Pons (tissue), 1 donor: ENCODE measurements at regions not wholly inside any gene's neighbourhood (a gene's known extent, or its start where the extent isn't known, plus 50 kb on each side); places are given as distances from the start of the nearest gene placed in this dataset.

Source experiments
- DNase-seq: peaks from one replicate; pipeline ENCODE4 v3.0.0-alpha.2; 2016; ENCODE audit warnings: low spot score

DNA sequence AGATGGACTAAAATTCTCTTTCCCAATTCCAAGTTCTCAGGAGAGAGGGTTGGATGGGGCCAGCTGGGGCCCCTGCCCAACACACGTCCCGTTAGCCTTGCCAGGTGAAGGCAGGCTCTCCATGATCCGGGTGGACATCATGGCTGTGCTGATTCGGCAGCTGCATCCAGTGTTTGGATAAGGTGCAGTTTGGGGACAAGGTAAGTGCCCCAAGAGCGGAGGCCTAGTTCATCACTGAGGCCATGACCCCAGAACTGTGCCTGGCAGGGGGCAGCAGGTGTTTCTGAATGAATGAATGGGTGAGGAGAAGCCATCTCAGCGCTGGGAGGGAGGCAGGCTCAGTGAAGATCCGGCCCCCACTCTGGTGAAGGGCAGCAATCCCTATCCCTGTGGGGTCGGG is 520.4 kb downstream of the TBC1D22A start:
- DNase-seq: no peak

DNA sequence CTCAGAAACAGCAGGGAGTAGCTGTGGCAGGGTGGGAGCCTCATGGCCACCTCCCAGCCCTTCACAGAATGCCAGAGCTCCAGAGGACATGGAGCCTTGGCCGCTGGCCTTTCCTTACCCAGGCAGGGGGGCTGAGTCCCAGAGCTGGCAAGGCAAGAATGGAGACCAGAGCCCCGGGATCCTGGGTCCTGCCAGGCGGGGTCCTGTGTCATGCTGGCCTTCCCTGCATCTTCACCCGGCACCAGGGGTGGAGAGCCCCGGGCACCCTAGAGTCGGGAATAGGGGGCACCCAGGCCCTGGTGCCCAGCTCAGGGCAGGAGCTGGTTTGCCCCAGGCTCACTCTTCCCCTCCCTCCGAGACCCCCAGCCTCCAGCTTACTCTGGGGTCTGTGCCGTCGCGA is 519.9 kb downstream of the TBC1D22A start:
- no peak for DNase-seq

DNA sequence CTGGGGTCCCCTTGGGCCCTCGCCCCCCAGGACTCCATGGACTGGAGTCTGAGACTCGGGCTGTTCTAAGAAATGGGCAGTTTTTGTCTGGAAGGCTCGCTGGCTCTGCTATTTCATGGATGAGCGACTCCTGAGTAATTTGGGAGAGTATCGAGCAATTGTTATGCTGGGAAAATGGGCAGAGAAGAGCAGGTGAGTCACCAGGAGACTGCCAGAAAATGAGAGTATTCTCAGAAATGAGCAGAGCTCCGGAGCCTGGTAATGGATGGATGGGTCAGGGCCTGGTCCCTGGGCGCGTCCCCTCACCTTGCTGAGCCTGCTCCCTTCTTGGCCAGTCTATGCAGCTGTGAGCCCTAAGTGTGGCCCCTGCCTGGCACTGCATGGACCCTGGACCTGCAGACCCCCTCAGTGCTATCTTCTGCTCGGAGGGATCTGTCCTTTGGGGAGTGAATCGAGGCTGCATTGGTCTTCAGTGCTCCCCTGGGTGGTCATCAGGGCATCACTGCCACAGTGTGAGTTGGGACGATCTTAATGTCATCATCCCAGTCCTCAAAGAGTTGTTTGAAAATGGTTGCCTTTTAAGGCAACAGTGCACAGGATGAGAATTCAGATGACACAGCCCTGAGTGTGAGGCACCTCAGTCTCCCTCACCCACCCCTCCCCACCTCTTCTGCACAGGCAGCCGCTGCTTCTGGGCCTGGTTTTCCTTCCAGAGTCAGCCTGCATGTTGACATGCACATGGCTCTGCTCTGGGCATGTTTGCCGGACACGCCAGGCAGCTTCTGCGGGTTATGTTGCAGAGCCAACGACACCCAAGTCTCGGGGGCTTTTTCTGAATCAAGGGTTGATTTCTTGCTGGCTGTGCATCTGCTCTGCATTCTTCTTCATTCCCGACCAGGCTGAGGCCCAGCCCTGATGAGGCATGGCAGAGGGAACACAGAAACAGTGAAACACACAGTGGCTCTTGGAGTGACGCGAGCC is 519.0 kb downstream of the TBC1D22A start:
- DNase-seq: no peak

DNA sequence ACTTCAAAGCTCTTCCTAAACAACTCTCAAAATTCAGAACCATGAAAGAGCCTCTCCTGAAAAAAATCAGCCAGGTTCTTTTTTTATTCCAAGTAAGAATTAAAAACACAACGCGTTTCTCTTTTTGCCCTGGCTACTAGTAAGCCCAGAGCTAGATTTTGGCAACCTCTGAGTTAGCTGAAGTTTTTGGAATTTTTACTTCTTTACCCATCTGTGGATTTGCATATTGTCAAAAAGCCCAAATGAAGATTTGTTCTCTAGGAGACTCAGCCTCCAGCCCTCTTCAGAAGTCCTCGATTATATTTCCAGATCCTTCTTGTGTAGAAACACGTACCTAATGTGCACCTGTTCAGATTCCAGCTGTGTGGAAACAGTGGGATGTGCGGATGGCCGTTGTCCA is 517.9 kb downstream of the TBC1D22A start:
- DNase-seq: no peak

DNA sequence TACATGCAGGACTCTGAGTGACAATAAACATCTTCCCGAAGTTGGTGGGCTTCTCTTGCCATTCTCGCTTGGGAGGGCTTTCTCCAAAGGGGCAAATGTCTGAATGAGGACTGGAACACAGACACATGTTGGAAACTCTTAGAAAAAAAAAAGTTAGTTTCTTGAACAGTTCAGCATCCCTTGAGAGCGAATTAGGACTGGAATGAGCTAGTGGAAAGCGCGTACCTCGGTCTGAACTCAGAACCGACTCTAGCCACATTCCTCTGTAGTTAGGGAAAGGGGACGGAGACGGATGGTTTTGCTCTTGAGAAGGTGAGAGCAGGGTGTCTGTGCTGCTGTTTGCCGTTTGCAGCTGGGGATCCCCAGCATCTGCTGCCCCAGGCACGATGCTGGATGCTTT is 517.3 kb downstream of the TBC1D22A start:
- no peak for DNase-seq

DNA sequence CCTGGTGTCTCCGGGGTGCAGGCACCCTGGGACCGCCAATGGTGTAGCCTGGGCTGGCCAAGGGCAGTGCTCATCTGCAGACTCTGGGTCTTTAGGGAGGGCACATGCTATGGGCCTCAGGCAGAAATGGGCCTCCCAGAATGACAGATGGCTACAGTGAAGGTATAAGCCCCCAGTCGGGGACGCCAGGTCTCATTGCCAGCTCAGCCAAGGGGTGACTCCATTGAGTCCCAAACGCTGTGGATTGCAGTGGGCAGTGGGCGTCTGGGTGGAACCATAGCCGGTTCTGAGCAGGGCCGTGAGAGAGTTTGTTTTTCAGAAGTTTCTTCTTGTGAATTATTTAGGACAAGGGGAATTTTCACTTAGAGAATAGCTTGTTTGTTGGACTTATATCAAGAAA is 516.9 kb downstream of the TBC1D22A start:
- DNase-seq: no peak

DNA sequence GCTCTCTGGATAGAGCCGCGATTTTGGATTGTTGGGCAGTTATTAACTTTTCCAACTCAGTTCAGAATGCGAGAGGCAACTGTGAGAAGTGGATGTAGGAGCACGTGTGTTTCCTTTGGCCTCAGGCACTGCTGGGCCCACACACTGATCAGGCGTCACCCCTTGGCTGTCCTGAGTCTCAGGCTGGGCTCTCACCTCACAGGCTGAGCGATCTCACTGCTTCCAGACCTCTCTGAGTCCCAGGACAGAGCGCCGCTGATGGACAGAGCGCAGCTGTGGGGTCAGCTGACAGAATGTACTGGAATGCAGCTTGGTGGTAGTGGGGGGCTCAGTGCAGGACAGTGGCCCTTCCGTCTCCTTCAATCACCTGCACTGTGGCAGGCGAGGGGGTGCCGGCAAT is 516.2 kb downstream of the TBC1D22A start:
- DNase-seq: no peak

DNA sequence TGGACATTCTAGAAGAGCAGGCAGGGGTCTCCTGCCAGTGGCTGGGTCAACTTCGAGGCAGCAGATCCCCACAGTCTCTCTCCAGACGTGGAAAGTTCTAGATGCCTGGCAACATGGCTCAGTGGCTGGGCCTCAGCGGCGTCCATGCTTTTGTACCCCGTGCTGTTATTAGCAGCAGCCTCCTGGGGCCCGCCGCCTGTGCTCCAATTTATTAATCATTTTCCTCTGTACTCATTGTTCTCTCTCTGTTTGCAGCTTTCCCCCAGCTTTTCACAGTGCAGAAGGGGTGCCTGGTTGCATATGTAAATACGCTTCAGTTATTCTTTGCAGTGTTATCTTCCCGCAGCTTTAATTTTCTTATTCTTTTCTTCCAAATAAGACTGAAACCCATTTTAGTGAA is 515.1 kb downstream of the TBC1D22A start:
- DNase-seq: no peak

DNA sequence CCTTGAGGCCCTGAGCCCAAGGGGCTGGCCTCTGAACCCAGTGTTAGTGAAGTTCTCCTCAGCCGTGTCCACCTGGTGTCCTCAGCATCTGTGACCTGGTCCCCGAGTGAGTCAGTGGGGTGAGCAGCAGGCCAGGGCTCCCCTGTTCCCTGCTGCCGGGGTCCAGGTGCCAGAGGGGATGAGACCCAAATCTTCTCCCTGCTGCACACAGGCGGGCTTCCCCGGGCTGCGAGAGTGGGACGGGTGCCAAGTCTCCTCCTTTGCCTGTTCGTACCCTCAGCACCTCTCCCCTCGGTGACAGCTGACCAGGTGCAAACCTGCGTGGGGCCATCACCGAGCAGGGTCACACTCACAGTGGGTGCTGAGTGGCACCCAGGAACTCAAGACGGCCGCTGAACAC is 514.5 kb downstream of the TBC1D22A start:
- no peak for DNase-seq

DNA sequence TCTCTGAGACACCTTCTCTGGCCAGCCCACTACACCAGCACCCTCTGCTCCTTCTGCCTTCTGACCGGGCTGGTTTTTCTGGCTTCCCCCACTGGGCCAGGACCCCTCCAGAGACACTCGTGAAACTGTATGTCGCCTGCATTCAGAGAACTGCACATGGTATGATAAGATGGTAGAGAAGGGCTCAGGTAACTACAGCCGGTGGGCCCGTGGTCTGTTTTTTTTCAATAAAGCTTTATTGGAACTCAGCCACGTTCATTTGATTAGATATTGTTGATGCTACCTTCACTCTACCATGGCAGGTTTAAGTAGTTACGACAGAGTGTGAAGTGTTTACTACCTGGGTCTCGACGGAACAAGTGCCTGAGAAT is 514.0 kb downstream of the TBC1D22A start:
- DNase-seq: no peak

DNA sequence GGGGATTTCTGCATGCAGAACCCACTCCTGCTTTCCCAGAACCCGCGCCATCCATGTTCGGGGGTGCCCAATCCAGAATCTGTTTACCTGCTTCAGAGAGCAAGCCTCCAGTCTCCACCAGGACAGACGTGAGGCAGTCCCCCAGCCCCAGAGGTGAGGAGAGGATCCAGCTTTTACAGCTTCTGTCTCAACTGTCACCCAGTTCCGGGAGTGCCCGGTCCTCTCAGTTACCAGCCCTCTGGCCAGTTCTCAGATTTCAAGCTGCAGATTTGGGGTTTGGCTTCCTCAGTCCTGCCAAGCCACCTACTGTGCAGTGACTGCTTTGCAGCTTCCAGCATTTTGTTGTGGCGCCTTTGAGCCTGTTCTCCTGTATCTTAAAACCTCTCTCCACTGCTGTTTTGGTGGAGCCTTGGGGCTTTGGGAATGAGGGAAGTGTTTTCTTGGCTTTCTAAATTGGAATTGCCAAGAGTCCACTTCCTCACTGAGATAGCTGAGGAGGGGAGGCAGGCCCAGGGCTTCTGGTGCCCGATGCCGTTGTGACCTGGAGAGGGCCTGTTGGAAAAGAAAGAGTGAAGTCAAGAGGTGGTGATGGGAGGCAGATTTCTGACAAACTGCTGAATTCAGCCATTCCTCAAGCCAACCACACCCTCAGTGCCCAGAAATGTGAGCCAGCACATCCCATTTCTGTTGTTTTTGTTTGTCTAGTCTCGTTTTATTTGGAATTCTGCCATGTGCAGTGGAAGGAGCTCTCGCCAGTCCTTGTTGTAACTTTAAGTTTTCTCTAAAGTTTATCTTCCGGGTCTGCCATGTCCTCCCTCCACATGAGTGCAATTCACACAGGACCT is 513.4 kb downstream of the TBC1D22A start:
- no peak for DNase-seq

DNA sequence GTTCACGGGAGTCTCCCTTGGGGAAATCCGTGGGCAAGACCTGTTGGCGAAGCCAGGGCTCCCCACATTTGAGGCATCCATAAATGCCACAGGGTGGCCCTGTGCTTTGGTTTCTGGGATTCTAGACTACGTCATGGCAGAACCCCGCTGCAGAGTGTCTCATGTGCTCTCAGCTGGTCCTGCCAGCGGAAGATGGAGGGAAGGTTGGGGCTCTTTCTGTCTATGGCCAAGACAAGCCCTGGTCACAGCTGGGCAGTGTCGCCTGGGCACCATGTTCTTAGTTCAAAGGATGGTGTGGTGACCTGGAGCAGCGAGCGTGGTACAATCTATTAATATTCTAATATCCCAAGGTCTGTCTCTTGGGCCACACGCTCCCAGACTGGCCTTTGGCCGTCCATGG is 511.7 kb downstream of the TBC1D22A start:
- DNase-seq: no peak

DNA sequence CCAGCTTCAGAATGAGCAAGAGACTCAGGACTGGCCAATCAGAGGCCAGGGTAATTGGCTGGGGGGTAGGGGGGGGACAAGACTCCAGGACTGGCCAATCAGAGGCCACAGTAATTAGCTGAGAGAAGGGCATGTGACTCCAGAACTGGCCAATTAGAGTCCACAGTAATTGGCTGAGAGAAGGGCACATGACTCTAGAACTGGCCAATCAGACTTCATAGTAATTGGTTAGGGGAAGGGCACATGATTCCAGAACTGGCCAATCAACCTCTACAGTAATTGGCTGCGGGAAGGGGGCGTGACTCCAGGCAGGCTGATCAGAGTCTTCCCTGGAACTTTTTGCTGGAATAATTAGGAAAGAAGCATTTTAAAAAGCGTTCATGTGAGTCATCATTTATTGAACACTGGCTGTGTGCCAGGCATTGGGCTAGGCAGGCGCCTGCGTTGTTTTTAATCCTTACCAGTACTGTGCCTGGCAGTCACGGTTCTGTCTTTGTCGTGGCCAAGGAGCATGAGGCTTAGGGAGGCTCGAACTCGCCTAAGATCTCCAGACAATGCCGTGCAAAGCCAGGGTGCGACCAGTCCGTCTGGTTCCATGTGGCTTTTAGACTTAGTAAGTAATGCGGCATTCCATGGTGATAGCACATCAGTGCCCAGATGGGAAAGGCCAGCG is 508.1 kb downstream of the TBC1D22A start:
- DNase-seq: no peak

DNA sequence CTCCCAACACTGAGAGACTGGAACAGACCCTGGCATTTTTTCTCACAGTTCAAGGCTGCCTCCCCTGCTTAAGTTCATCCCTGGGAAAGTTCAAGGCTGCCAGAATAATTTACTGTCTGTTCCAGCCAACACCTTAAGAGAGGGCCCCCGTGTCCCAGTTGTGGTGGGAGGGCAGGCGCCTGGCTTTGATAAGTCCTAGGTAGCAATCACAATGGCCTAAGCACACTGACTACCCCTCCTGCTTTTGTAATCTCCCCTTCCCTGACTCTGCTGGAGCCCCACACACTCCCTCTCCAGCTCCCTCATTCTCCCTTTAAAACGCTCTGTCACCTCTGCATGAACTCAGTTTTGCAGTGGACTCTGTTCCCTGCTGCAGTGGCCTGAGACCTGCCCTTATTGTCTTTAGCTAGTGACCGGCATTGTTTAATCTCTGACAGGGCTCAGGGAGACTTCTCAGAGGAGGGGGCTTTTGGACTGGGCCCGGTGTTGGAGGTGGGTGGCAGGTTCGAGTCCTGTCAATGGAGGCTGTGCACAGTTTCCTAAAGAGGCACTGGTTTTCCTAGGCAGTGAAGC is 507.2 kb downstream of the TBC1D22A start:
- DNase-seq: no peak

DNA sequence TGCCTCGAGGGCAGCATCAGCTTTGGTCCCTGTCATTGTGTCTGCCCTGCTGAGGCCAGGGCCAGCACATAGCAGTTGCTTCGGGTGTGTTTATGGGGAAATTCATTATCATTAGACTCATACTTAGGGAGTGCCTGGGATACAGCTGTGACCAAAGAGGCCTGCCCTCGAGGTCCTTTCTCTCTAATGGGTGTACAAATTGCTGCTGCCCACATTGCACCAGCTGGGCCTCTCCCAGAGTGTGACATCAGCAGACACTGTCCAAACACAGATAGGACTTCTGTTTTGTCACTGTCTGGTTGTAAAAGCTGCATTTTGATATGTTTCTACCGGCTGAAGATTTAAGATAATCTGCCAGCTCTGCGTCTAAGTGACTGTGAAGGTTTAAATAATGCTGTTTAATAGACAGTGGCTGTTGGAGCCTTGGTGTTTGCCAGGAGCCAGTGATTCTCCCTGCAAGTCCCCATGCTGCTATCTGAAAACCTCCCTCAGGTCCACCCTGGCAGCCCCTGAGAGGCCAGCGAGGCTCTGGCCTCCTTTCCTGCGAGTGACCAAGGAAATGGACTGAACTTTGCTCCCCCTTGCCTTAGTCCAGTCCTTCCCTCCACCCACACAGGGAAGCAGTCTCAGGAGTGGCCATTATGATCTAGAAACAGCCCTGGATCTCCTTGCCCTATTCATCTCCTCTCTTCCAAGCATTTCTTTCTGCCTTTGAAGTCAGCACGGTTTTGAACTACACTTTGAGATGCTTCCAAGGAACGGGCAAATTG is 505.2 kb downstream of the TBC1D22A start:
- no peak for DNase-seq

DNA sequence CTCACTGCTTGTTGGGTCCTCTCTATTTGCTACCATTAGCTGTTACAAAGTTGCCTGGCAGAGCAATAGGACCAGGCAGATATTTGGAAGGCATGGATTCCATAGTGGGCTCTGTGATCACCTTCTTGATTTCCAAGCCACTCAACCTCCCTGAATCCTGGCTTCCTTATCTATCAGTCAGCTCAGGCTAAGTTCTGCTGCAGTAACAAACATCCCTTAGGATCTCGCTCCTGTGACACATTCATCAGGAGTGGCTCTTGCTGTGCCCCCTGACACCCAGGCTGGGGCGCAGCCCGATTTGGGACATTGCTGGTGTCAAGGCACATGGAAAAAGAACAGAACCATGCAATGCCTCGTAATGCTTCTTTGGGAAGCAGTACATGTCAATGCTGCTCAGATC is 503.9 kb downstream of the TBC1D22A start:
- no peak for DNase-seq

DNA sequence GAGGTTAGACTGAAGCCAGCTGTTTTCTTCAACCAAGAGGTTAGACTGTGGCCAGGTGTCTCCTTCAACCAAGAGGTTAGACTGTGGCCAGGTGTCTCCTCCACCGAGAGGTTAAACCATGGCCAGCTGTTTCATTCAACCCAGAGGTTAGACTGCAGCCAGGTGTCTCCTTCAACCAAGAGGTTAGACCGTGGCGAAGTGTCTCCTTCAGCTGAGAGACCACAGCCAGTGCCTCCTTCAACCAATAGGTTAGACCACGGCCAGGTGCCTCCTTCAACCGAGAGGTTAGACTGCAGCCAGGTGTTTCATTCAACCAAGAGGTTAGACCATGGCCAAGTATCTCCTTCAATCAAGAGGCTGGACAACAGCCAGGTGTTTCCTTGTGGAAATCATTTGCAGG is 498.1 kb downstream of the TBC1D22A start:
- no peak for DNase-seq

DNA sequence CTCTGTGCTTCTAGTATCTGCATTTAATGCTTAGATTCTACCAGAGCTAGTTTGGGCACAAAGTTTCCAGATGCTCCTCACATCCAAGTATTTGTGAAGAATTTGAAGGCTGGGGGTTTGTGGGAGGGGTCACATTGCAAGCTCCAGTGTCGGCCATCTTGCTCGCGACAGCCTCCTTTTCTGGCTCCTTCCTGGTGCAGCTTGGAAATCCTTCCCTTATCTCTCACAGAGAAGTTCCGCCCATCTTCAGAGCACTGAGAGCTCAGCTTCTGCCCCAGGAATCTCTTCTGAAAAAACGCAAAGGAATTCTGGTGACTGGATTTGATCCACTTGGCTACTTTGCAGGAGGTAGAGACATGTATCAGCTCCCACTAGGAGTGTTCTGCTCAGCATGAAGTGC is 497.5 kb downstream of the TBC1D22A start:
- no peak for DNase-seq

DNA sequence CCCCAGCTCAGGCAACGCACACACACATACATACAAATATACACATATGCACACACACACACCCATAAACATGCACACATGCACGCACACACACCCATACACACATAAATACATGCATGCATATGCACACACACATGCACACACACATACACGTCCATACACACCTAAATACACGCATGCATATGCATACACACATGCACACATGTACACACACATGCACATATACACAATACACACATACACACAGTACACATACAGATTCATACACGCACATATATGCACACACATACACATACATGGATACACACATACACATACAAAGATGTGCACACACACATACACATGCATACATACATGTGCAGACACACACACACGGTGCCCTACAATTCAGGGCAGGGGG is 496.6 kb downstream of the TBC1D22A start:
- DNase-seq: no peak

DNA sequence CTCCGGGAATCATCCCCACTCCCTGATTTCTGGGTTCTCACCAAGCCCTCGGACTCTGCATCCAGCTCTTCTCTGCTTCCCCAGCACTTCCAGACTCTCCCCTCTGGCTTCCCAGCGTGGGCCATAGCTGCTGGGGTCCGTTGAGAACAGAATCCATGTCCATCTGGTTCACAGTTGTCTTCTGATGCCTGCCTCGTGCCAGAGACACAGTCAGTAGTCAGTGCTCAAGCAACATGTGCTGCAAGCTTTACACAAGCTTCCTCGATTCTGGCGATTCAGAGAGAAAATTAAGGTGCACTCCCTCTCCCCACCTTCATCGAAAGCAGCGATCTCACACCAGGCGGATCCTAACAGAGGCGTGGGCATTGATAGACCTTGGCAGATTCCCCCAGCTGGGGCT is 495.5 kb downstream of the TBC1D22A start:
- DNase-seq: no peak

DNA sequence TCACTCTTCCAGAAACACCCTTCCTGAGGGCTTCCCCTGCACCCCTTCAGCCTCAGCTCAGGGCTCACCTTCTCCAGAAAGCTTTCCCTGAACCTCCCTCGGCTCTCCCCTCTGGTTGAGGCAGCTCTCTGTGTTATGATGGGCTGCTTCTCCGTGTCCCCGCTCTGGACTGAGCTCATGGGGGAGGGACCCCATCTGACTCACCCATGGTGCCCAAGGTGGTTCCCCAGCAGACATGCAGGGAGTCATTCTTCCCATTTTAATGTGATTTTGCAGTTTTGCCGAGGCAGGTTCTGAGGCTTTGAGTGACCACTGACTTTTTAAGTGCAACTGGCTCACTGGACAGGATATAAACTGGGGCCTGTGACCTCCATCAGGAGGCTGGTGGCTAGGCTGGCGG is 495.1 kb downstream of the TBC1D22A start:
- DNase-seq: no peak

DNA sequence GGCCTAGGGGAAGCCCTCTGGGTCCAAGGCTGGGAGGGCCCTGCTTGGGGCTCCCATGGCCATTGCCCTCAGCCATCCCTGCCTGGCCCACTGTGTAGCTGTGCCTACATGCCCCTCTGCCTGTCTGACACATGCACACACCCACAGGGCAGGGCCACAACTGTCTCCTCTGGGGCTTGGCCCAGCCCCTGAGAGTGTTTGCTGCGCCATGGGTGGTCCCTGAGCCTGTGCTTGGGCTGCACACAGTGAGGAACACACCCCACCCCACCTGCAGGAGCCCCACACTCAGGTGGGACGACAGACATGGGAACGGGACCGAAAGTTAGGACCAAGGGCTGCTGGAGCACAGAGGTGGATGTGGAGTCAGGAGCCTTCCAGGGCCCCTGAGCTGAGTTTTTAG is 489.5 kb downstream of the TBC1D22A start:
- no peak for DNase-seq
